Esophagus squamous epithelium (tissue), 5 donors: ENCODE measurements at regions not wholly inside any gene's neighbourhood (a gene's known extent, or its start where the extent isn't known, plus 50 kb on each side); places are given as distances from the start of the nearest gene placed in this dataset.

ENCODE experiments used
- DNase-seq: peaks from one replicate; lab custom pipeline; 2025; lab: John Stamatoyannopoulos, UW
- H3K27ac ChIP-seq, 4 donors: fragments of 200-600 bp; sonication (generic); one replicate each; pipeline ENCODE4 v1.5.1; 2016 to 2019; ENCODE audit warnings: mild to moderate bottlenecking in 1 of 4
- H3K27me3 ChIP-seq, 4 donors: fragments of 200-600 bp; sonication (generic); 1 replicate in 3 of 4; 2 replicates in 1 of 4; pipeline versions ENCODE4 v1.5.1 to v1.6.0; 2017 to 2021; ENCODE audit warnings: antibody characterized with exemption in 1 of 4
- H3K36me3 ChIP-seq, 3 donors: fragments of 200-600 bp; sonication (generic); one replicate each; pipeline ENCODE4 v1.5.1; 2016 to 2019
- H3K4me1 ChIP-seq, 3 donors: fragments of 200-600 bp; sonication (generic); one replicate each; pipeline ENCODE4 v1.5.1; 2017 to 2019
- H3K4me3 ChIP-seq, 4 donors: fragments of 200-600 bp; sonication (generic); 1 replicate in 3 of 4; 2 replicates in 1 of 4; pipeline ENCODE4 v1.5.1; 2016 to 2019; ENCODE audit warnings: mild to moderate bottlenecking in 2 of 4, moderate library complexity in 1 of 4
- H3K9me3 ChIP-seq, 3 donors: fragments of 200-600 bp; sonication (generic); one replicate each; pipeline ENCODE4 v1.5.1; 2016 to 2019
- POLR2A ChIP-seq, 4 donors: fragments of 450-650 bp; IDR thresholded peaks; one replicate each; pipeline ENCODE4 v1.6.1; 2017; ENCODE audit warnings: antibody characterized with exemption in 4 of 4, mild to moderate bottlenecking in 4 of 4, moderate library complexity in 3 of 4
- WGBS, 2 donors: methylation state at CpG; one replicate each; pipeline ENCODE4 v1.1.5; 2018; 5-methylcytosine and 5-hydroxymethylcytosine counted together
- intact Hi-C: fragments of 100-400 bp; cut with DNase I; formaldehyde crosslinking; loops from one replicate; pipeline ENCODE4 v1.15.0; 2022
- TF ChIP-seq, protein P1 (sequence below), 6 experiments: fragments of 450-650 bp in 4 of 6; fragments of 200-600 bp in 2 of 6; sonication (generic) in 2 of 6; IDR thresholded peaks; one replicate each; pipeline ENCODE4 v1.5.1; 2016 to 2019; ENCODE audit warnings: antibody characterized with exemption in 6 of 6, mild to moderate bottlenecking in 4 of 6, moderate library complexity in 4 of 6
- donor health status: DM: yes; HTN: yes; CAD: no.

DNA sequence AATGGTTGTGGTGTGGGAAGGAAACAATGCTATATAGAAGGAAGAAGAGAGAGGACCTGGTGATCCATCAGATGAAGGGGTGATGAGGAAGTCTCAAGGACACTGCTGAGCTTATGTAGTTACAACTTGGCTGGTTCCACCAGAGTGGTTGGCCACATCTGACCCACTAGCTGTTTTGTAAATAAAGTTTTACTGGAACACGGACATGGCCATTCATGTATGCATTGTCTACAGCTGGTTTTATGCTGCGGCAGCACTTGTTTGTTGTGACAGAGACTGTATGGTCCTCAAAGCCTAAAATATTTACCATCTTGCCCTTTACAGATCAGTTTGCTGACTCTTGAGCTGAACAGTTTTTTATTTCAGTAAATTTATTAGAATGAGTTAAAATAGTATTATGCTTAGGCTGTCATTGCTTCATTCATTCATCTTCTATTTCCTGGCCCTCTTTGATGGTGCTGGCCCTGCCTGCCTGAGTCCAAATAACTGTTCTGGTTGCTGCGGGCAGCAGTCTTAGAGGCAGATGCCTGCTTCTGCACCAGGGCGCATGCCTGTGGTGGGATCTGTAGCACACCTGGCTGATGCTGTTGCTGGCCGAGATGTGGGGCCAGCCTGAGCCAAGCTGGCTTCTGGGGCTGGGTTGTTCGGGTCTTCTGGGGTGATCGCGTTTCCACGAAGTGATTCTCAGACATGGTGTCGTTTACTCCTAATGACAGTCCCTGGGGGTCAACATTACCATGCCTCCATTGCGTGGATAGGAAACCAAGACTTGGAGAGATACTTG, 61.4 kb upstream of the WNT4 start:
- Histone ChIP-seq H3K4me3 (no peak overlapping the region), H3K9me3 (no peaks in the 10 kb centered on the region), H3K4me1 (peaks cover 0 to 24% (median 0%) of the 10 kb centered on the region in 3 donors), H3K27me3 (peaks cover 0 to 63% (median 0%) of the 10 kb centered on the region in 4 donors), H3K27ac (no peak overlapping the region), H3K36me3 (no peaks in the 10 kb centered on the region)
- intact Hi-C loops, result no loop called here
- WGBS, 2 donors, result 72 to 85% methylated on average over 9 to 11 of the region's 11 CpGs
- no peak for DNase-seq
- no peak for TF ChIP-seq POLR2A (IDR thresholded peaks at IDR 0.05)
- TF ChIP-seq, protein P1, sequence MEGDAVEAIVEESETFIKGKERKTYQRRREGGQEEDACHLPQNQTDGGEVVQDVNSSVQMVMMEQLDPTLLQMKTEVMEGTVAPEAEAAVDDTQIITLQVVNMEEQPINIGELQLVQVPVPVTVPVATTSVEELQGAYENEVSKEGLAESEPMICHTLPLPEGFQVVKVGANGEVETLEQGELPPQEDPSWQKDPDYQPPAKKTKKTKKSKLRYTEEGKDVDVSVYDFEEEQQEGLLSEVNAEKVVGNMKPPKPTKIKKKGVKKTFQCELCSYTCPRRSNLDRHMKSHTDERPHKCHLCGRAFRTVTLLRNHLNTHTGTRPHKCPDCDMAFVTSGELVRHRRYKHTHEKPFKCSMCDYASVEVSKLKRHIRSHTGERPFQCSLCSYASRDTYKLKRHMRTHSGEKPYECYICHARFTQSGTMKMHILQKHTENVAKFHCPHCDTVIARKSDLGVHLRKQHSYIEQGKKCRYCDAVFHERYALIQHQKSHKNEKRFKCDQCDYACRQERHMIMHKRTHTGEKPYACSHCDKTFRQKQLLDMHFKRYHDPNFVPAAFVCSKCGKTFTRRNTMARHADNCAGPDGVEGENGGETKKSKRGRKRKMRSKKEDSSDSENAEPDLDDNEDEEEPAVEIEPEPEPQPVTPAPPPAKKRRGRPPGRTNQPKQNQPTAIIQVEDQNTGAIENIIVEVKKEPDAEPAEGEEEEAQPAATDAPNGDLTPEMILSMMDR (IDR thresholded peaks at IDR 0.05), result no peak

DNA sequence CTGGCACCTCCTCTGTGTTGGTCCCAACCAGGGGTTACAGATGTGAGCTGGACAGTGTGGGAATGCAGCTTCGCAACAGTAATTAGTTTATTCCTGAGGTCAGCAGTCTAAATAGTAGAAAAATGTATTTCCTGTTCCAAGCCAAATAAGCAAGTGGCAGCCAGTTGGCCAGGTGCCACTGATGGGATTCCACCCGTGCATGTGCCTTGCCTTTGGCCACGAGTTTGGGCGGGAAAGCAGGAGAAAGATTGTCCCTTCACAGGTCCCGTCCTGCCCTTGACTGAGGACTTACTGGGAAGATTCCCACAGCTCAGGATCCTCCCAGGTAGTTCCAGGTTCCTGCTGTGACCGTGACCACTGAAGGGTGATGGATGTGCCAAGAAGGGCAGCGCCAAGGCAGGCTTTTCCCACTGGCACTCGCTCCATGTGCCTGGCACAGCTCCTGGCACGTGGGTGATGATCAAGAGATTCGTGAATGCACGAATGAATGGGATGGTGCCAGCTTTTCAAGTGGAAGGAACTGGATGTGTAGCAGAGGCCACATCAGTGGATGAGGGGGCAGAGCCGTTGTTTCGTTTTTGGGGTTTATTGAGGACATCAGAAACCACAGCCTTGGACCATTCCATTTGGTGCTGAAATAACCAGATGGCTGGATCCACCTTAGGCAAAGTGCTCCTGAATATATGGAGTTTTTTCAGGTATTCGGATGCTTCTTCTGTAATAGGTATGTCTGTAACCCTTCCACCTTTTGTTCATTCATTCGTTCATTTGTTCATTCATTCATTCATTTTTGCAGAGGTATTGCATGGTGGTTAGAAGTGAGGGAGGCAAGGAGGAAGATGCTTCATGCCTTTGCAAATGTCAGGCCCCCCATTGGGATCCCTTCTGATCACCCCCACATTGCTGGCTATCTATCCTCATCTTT, 62.4 kb upstream of the WNT4 start:
- H3K36me3 ChIP-seq, result no peaks in the 10 kb centered on the region
- H3K9me3 ChIP-seq, result no peaks in the 10 kb centered on the region
- H3K4me1 ChIP-seq, result peaks cover 0 to 24% (median 0%) of the 10 kb centered on the region in 3 donors
- H3K4me3 ChIP-seq, result no peak overlapping the region
- 12 to 31% methylated on average over 9 to 14 of the region's 15 CpGs for WGBS, 2 donors
- DNase-seq, result no peak
- no peak for TF ChIP-seq POLR2A (IDR thresholded peaks at IDR 0.05)
- TF ChIP-seq, protein P1 (IDR thresholded peaks at IDR 0.05), result no peak
- peaks cover 0 to 73% (median 0%) of the 10 kb centered on the region in 4 donors for H3K27me3 ChIP-seq
- intact Hi-C loops, result no loop called here
- no peak overlapping the region for H3K27ac ChIP-seq

DNA sequence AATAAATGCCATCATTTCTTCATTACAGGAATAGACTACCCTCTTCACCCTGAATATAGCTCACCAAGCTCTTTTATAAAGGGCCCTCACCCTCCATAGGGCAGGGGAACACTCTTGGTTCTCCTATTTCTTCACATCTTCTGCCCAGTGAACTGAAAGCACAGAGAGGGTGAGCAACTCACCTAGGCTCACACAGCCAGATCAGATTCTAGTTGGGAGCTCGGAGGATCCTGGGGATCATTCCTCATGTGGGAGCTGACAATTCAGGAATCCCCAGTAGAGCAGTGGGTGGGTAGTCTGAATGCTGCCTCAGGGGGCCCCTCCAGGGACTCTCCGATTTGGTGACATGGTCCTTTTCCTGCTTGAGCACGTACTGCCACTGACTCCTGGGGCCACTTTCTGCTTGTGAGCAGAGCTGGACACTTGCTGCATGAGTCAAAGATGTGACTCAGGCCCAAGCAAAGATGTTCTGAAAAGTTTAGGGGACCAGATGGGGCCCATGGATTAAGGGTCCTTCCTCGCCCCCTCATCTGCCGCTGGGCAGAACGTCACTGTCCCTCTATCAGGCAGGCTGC, 63.7 kb upstream of the WNT4 start:
- TF ChIP-seq, protein P1 (IDR thresholded peaks at IDR 0.05), result no peak
- no peak for TF ChIP-seq POLR2A (IDR thresholded peaks at IDR 0.05)
- intact Hi-C loops, result no loop called here
- H3K4me1 ChIP-seq, result peaks cover 0 to 24% (median 0%) of the 10 kb centered on the region in 3 donors
- no peaks in the 10 kb centered on the region for H3K9me3 ChIP-seq
- peaks cover 0 to 82% (median 0%) of the 10 kb centered on the region in 4 donors for H3K27me3 ChIP-seq
- no peaks in the 10 kb centered on the region for H3K36me3 ChIP-seq
- no peak for DNase-seq
- WGBS, 2 donors, result 83 to 95% methylated on average over 4 to 5 of the region's 6 CpGs
- H3K27ac ChIP-seq, result no peak overlapping the region
- H3K4me3 ChIP-seq, result no peak overlapping the region

DNA sequence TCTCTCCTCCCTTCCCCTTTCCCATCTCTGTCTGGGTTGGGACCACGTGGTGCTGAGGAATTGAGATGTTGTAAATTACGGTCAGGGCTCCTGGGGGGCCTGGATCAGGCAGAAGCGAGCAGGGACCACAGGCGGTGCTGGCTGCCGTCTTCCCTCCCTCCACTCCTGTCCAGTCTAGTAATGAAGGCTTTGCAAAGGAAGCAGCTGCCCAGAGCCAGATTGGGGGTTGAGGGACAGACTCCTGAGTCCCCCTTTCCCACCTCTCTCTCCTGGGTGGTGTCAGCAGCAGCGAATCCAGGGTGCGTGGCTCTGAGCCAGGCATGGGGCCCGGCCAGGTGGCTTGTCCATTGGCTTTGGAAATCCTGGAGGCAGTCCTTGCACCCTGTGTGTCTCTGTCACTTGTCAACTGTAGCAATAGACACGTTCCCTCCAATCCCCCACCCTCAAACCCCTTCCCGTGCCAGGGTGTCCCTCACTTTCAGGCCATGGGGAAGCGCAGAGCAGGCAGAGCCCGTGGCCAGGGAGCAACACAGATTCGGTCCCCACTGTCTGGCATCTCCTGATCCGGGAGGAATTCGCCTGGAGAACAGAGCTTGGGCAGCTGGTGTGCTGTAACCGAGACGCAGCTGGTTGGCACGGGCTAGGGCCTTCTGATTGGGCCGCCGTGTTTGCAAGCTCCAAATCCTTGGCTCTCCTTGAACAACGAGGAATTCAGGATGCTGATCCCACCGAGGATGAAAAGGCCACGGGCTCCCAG, 64.8 kb upstream of the WNT4 start:
- Histone ChIP-seq H3K27me3 (peaks cover 0 to 90% (median 1%) of the 10 kb centered on the region in 4 donors), H3K27ac (no peak overlapping the region), H3K4me1 (peaks cover 0 to 24% (median 0%) of the 10 kb centered on the region in 3 donors), H3K4me3 (no peak overlapping the region), H3K9me3 (no peaks in the 10 kb centered on the region), H3K36me3 (no peaks in the 10 kb centered on the region)
- WGBS, 2 donors, result 8 to 41% methylated on average over 7 to 13 of the region's 23 CpGs
- TF ChIP-seq, protein P1 (IDR thresholded peaks at IDR 0.05), result no peak
- TF ChIP-seq POLR2A (IDR thresholded peaks at IDR 0.05), result no peak
- intact Hi-C loops, result no loop called here
- DNase-seq, result no peak
